ENCODE measurements at regions not wholly inside any gene's neighbourhood (a gene's known extent, or its start where the extent isn't known, plus 50 kb on each side); places are given as distances from the start of the nearest gene placed in this dataset.
"Not testable (repeated sequence)": the region's sequence is repeated elsewhere in the genome, so short reads cannot be mapped to it uniquely, and the experiment has no call there.

DNA sequence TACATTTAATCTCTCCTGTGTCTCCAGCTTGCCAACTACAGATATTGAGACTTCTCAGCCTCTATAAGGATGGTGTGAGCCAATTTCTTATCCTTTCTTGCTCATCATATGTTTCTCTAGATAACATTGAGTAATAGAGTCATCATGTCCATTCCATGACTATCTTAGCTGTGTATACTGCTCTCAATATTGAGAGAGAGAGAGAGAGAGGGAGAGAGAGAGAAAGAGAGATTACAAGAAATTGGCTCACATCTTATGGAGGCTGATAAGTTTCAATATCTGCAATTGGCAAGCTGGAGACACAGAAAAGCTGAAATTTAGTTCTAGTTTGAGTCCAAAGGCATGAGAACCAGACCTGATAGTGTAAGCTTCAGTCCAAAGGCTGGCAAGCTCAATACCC is 110.8 kb upstream of the MSMB start:
- not testable (repeated sequence) for TF ChIP-seq POLR2A, CTCF (IDR thresholded peaks at IDR 0.05)
